Naive thymus-derived CD4-positive, alpha-beta T cell (primary cell): ENCODE measurements at regions not wholly inside any gene's neighbourhood (a gene's known extent, or its start where the extent isn't known, plus 50 kb on each side); places are given as distances from the start of the nearest gene placed in this dataset.

Experiments used
- ATAC-seq: fragments of 150-1000 bp; cut with Tn5 transposase; 2 replicates; pipeline ENCODE4 v1.10.0; 2021; ENCODE audit warnings: mild to moderate bottlenecking, moderate library complexity
- CTCF ChIA-PET: fragments of 350-600 bp; sonication (Branson Sonifier 250); formaldehyde crosslinking; loops from one replicate; lab custom pipeline; 2021; ENCODE audit warnings: antibody characterized with exemption; lab: Charles Lee
- POLR2A ChIA-PET: fragments of 350-600 bp; sonication (Branson Sonifier 250); formaldehyde crosslinking; loops from one replicate; lab custom pipeline; 2021; ENCODE audit warnings: antibody characterized with exemption, inconsistent platforms; lab: Charles Lee
- DNase-seq, 9 donors: peaks; one replicate each; pipeline versions ENCODE4 v3.0.0 to v3.0.0-alpha.2; 2020 to 2022; ENCODE audit warnings: mixed read lengths in 1 of 9
- H3K27ac ChIP-seq: one replicate; pipeline ENCODE4 v1.7.0; 2013; ENCODE audit warnings: mild to moderate bottlenecking, low read depth, low read length, moderate library complexity
- H3K27me3 ChIP-seq, 2 donors: one replicate each; pipeline ENCODE4 v1.7.0; 2013; ENCODE audit warnings: low read length in 2 of 2, mild to moderate bottlenecking in 2 of 2, moderate library complexity in 2 of 2; ENCODE audit not compliant: control insufficient read depth in 2 of 2, insufficient read depth in 2 of 2
- H3K36me3 ChIP-seq, 3 experiments: 1 replicate in 2 of 3; 2 replicates in 1 of 3; pipeline ENCODE4 v1.7.0; 2013; ENCODE audit warnings: low read length in 3 of 3, mild to moderate bottlenecking in 3 of 3, moderate library complexity in 1 of 3; ENCODE audit not compliant: insufficient read depth in 3 of 3, control insufficient read depth in 2 of 3
- H3K4me1 ChIP-seq, 2 donors: one replicate each; pipeline ENCODE4 v1.7.0; 2013; ENCODE audit warnings: low read length in 2 of 2, mild to moderate bottlenecking in 2 of 2, moderate library complexity in 1 of 2; ENCODE audit not compliant: control insufficient read depth in 2 of 2, insufficient read depth in 2 of 2
- H3K4me3 ChIP-seq: 2 replicates; pipeline ENCODE4 v1.7.0; 2013; ENCODE audit warnings: mild to moderate bottlenecking, low read length
- H3K9me3 ChIP-seq, 3 experiments: 1 replicate in 2 of 3; 2 replicates in 1 of 3; pipeline ENCODE4 v1.7.0; 2013; ENCODE audit warnings: low read length in 3 of 3; ENCODE audit not compliant: control insufficient read depth in 2 of 3
- H3K27ac Mint-ChIP-seq, 9 donors: one replicate each; pipeline ENCODE4 v1.8.0; 2020 to 2022; ENCODE audit warnings: mixed read lengths in 9 of 9, mild to moderate bottlenecking in 8 of 9, moderate library complexity in 5 of 9, inconsistent platforms in 2 of 9
- H3K27me3 Mint-ChIP-seq, 5 donors: one replicate each; pipeline ENCODE4 v1.8.0; 2021 to 2022; ENCODE audit warnings: mixed read lengths in 5 of 5, mild to moderate bottlenecking in 1 of 5
- H3K36me3 Mint-ChIP-seq, 5 donors: one replicate each; pipeline ENCODE4 v1.8.0; 2020 to 2022; ENCODE audit warnings: mixed read lengths in 5 of 5, mild to moderate bottlenecking in 3 of 5, inconsistent platforms in 1 of 5
- H3K4me1 Mint-ChIP-seq, 7 donors: one replicate each; pipeline ENCODE4 v1.8.0; 2020 to 2022; ENCODE audit warnings: mixed read lengths in 7 of 7, mild to moderate bottlenecking in 3 of 7, inconsistent platforms in 1 of 7
- H3K4me3 Mint-ChIP-seq, 10 donors: one replicate each; pipeline ENCODE4 v1.8.0; 2020 to 2022; ENCODE audit warnings: mild to moderate bottlenecking in 10 of 10, mixed read lengths in 10 of 10, moderate library complexity in 6 of 10, inconsistent platforms in 2 of 10
- H3K9me3 Mint-ChIP-seq, 11 donors: one replicate each; pipeline ENCODE4 v1.8.0; 2020 to 2022; ENCODE audit warnings: mixed read lengths in 11 of 11, mild to moderate bottlenecking in 4 of 11, inconsistent platforms in 1 of 11, moderate library complexity in 1 of 11
- intact Hi-C, 2 donors: fragments of 100-400 bp; cut with micrococcal nuclease; formaldehyde crosslinking; loops; one replicate each; pipeline ENCODE4 v1.15.1; 2023

DNA sequence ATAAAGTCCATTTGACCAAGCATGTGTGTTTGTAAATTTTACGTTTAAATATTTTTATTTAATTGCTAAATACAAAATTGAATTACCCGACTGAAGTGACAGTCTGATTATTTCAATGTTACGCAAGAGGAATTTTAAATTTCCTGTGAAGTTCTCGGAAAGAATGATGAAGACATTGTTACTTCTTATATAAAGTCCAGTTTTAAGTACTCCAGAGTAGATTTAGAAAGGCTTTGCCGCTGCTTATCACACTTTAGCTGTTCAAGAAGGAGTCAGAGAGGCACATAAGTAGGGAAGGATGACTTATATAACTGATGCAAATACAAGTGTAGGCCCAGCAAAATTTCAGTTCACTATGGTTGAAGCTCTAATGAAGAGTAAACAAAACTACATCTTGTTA lies 265.1 kb upstream of the CITED2 start:
- no peaks in the 10 kb centered on the region for H3K9me3 Mint-ChIP-seq
- Histone ChIP-seq H3K36me3 (no peaks in the 10 kb centered on the region), H3K4me3 (no peak overlapping the region), H3K27ac (no peak overlapping the region), H3K4me1 (no peaks in the 10 kb centered on the region), H3K9me3 (no peaks in the 10 kb centered on the region), H3K27me3 (no peaks in the 10 kb centered on the region)
- H3K4me1 Mint-ChIP-seq, result peaks cover 0 to 11% (median 6%) of the 10 kb centered on the region in 7 donors
- no peak for DNase-seq
- no peak overlapping the region for H3K4me3 Mint-ChIP-seq
- ATAC-seq, result no peak
- no peak overlapping the region for H3K27ac Mint-ChIP-seq
- intact Hi-C loops, result no loop called here
- CTCF ChIA-PET, result no interaction called here
- H3K27me3 Mint-ChIP-seq, result peaks cover 20 to 52% (median 28%) of the 10 kb centered on the region in 5 donors
- H3K36me3 Mint-ChIP-seq, result peaks cover 0 to 3% (median 0%) of the 10 kb centered on the region in 5 donors
- POLR2A ChIA-PET, result no interaction called here

DNA sequence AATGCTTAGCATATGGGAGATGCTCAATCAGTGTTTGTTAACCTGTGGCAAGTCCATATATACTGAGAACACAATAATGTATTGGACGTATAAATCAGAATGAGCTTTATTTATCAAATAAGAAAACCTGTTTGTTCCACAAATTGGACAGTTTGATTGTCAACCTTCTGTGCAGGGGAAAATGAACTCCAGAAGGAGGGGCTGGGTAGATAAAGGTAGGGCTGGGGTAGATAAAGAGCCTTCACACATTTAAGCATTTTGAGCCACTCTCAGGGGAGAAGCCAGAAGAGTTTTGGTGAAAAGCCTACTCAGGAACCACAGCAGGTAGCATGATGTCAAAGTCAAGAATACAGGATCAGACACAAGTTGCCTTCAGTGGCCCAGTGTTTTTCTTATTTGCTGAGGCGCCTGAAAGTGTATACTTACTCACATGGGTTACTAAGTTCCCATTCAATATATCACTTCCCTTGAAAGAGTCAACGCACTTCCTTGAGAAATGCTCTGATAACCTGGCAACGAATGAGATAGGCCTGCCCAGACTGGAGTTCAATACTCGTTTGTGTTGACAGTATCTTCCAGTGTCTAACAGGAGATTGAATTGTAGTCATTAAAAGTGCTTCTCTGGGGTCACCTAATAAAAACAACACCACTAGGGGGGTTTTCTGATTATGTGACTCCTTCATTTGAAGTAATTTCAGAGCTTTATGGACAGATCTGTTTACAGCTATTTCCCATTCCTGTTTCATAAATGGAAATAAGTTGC lies 263.9 kb upstream of the CITED2 start:
- intact Hi-C loops, result no loop called here
- no peaks in the 10 kb centered on the region for H3K9me3 Mint-ChIP-seq
- no peaks in the 10 kb centered on the region for H3K4me1 ChIP-seq

DNA sequence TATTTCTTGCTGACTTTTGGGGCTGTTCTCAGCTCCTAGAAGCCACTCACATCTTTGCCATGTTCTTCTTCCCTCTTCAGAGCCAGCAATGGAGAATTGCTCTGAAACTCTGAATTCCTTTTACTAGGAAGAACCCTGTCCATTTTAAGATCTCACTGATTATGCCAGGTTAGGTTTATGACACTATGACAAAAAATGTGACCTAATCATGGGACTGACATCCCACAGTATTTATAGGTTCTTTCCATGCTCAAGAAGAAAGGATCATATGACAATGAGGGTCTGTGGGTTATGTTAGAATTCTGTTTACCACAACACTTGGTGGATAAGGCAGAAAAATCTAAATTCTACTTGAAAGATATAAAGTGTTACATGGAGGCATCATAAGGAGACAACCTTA lies 263.3 kb upstream of the CITED2 start:
- Mint-ChIP-seq H3K27me3 (peaks cover 16 to 59% (median 32%) of the 10 kb centered on the region in 5 donors), H3K27ac (no peak overlapping the region), H3K36me3 (peaks cover 0 to 3% (median 0%) of the 10 kb centered on the region in 5 donors), H3K4me1 (peaks cover 0 to 11% (median 6%) of the 10 kb centered on the region in 7 donors), H3K4me3 (no peak overlapping the region), H3K9me3 (no peaks in the 10 kb centered on the region)
- Histone ChIP-seq H3K36me3 (no peaks in the 10 kb centered on the region), H3K4me3 (no peak overlapping the region), H3K9me3 (no peaks in the 10 kb centered on the region), H3K27me3 (no peaks in the 10 kb centered on the region), H3K4me1 (no peaks in the 10 kb centered on the region), H3K27ac (no peak overlapping the region)
- POLR2A ChIA-PET, result no interaction called here
- no peak for ATAC-seq
- CTCF ChIA-PET, result no interaction called here
- intact Hi-C loops, result no loop called here
- DNase-seq, result no peak

More for the DNA sequence above, 263.9 kb upstream of the CITED2 start:
- ChIA-PET CTCF (no interaction called here), POLR2A (no interaction called here)
- peaks cover 14 to 54% (median 32%) of the 10 kb centered on the region in 5 donors for H3K27me3 Mint-ChIP-seq
- Histone ChIP-seq H3K9me3 (no peaks in the 10 kb centered on the region), H3K4me3 (no peak overlapping the region), H3K27ac (no peak overlapping the region), H3K27me3 (no peaks in the 10 kb centered on the region), H3K36me3 (no peaks in the 10 kb centered on the region)
- peaks cover 0 to 11% (median 6%) of the 10 kb centered on the region in 7 donors for H3K4me1 Mint-ChIP-seq
- DNase-seq (no peak), ATAC-seq (no peak)
- no peak overlapping the region for H3K27ac Mint-ChIP-seq
- peaks cover 0 to 3% (median 0%) of the 10 kb centered on the region in 5 donors for H3K36me3 Mint-ChIP-seq
- no peak overlapping the region for H3K4me3 Mint-ChIP-seq

- Histone ChIP-seq H3K4me1 (no peaks in the 10 kb centered on the region), H3K27me3 (no peaks in the 10 kb centered on the region), H3K9me3 (no peaks in the 10 kb centered on the region), H3K27ac (no peak overlapping the region), H3K36me3 (no peaks in the 10 kb centered on the region), H3K4me3 (no peak overlapping the region)
- DNase-seq (no peak), ATAC-seq (no peak)
- peaks cover 15 to 65% (median 37%) of the 10 kb centered on the region in 5 donors for H3K27me3 Mint-ChIP-seq
- H3K36me3 Mint-ChIP-seq, result peaks cover 0 to 3% (median 0%) of the 10 kb centered on the region in 5 donors
- intact Hi-C loops, result no loop called here
- H3K4me3 Mint-ChIP-seq, result no peak overlapping the region
- no peaks in the 10 kb centered on the region for H3K9me3 Mint-ChIP-seq
- no peak overlapping the region for H3K27ac Mint-ChIP-seq
- POLR2A ChIA-PET, result no interaction called here
- H3K4me1 Mint-ChIP-seq, result peaks cover 0 to 8% (median 6%) of the 10 kb centered on the region in 7 donors
- CTCF ChIA-PET, result no interaction called here
Observed at GRCh38 chr6:139636391-139636790, 261.9 kb upstream of the CITED2 start.

DNA sequence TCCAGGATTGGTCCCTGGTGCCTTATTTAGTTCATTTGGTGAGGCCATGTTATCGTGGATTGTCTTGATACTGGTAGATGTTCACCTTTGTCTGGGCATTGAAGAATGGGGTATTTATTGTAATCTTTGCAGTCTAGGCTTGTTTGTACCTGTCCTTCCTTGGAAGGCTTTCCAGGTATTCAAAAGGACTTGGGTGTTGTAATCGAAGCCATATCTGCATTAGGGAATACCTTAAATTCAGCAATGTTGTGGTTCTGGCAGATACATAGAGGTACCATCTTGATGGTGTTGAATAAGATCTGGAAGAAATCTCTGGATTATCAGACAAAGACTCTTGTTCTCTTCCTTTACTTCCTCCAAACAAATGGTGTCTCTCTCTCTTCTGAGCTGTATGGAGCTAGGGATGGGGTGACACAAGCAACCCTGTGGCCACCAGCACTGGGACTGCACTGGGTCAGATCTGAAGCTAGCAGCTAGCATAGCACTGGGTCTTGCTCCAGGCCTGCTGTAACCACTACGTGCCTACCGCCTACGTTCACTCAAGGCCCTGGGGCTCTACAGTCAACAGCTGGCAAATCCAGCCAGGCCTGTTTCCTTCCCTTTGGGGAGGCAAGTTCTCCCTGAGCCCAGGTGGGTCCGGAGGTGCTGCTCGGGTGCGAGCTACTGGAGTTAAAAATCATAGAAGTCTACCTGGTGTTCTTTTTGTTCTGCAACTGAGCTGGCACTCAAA lies 261.1 kb upstream of the CITED2 start:
- DNase-seq (no peak), ATAC-seq (no peak)
- no peaks in the 10 kb centered on the region for H3K4me1 ChIP-seq
- Mint-ChIP-seq H3K36me3 (peaks cover 0 to 3% (median 0%) of the 10 kb centered on the region in 5 donors), H3K9me3 (no peaks in the 10 kb centered on the region), H3K27me3 (peaks cover 14 to 65% (median 32%) of the 10 kb centered on the region in 5 donors), H3K27ac (no peak overlapping the region), H3K4me3 (no peak overlapping the region), H3K4me1 (peaks cover 0 to 3% (median 2%) of the 10 kb centered on the region in 7 donors)
- no peak overlapping the region for H3K4me3 ChIP-seq
- no peaks in the 10 kb centered on the region for H3K27me3 ChIP-seq
- intact Hi-C loops, result no loop called here
- H3K9me3 ChIP-seq, result no peaks in the 10 kb centered on the region
- no peak overlapping the region for H3K27ac ChIP-seq
- ChIA-PET POLR2A (no interaction called here), CTCF (no interaction called here)
- H3K36me3 ChIP-seq, result no peaks in the 10 kb centered on the region

DNA sequence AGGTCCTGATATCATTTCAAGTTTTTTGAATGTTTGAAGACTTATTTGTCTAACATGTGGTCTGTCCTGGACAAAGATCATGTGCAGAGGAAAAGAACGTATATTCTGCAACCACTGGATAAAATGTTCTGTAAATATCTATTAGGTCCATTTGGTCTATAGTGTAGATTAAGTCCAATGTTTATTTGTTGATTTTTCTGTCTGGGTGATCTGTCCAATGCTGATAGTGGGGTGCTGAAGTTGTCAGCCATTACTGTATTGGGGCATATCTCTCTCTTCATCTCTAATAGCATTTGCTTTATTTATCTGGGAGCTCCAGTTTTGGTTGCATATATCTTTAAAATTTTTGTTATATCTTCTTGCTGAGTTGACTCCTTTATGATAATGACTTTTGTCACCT lies 258.4 kb upstream of the CITED2 start:
- Histone ChIP-seq H3K27me3 (no peaks in the 10 kb centered on the region), H3K4me3 (no peak overlapping the region), H3K27ac (no peak overlapping the region), H3K36me3 (no peaks in the 10 kb centered on the region), H3K4me1 (no peaks in the 10 kb centered on the region), H3K9me3 (no peaks in the 10 kb centered on the region)
- Mint-ChIP-seq H3K27me3 (peaks cover 23 to 66% (median 40%) of the 10 kb centered on the region in 5 donors), H3K36me3 (peaks cover 0 to 3% (median 0%) of the 10 kb centered on the region in 5 donors), H3K27ac (no peak overlapping the region), H3K4me1 (no peaks in the 10 kb centered on the region), H3K4me3 (no peak overlapping the region), H3K9me3 (no peaks in the 10 kb centered on the region)
- POLR2A ChIA-PET, result no interaction called here
- CTCF ChIA-PET, result no interaction called here
- intact Hi-C loops, result no loop called here
- ATAC-seq (no peak), DNase-seq (no peak)
